SU-DHL-6 (cell line): ENCODE measurements at regions not wholly inside any gene's neighbourhood (a gene's known extent, or its start where the extent isn't known, plus 50 kb on each side); places are given as distances from the start of the nearest gene placed in this dataset.

ENCODE experiments used
- EZH2phosphoT487 ChIP-seq: fragments of 200-600 bp; sonication (generic), shearing (Covaris generic); conservative IDR thresholded peaks from 2 replicates; pipeline ENCODE4 v1.6.1; 2018; ENCODE audit warnings: mild to moderate bottlenecking, antibody characterized with exemption, low read length, moderate library complexity, mixed read lengths
- TF ChIP-seq, protein P1 (sequence below): fragments of 200-600 bp; sonication (generic); IDR thresholded peaks from one replicate; pipeline ENCODE4 v1.5.1; 2017; ENCODE audit warnings: antibody characterized with exemption, mild to moderate bottlenecking, low read length, moderate library complexity; ENCODE audit not compliant: insufficient read depth, poor library complexity, severe bottlenecking

DNA sequence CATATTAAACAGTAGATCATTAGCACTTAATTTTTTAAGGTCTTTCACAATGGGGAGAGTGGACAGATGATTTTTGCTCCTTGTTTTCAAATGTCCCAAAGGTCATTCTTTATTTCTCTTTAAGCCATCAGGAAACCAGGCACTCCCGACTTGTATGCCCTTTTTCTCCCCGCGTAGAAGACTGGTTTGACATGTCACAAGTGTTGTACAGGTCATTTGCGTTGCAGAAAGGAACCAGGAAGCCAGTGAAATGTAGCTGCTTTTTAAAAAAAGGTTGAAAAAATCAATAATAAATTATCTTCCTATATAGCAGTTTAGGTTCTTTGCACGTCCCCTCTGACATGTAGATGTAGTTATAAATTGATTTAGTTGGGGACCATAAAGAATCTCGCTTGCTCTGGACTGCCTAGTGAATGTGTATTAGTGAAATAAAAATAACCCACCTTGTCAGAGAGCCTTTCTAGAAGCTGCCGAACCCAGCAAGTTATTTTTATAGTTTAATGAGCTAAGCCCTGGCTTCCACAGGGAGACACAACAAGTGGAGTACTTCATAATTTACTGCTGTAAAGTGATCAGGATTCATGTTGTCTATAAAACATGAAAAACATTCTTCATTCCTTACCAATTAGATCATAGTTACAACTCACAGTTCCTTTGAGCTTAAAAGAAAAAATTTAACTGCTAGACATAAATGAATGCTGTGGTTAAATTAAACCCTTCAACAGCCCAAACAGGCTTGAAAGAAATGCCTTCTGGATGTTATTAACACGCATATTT, 404.6 kb downstream of the CSNK1G3 start:
- TF ChIP-seq, protein P1, sequence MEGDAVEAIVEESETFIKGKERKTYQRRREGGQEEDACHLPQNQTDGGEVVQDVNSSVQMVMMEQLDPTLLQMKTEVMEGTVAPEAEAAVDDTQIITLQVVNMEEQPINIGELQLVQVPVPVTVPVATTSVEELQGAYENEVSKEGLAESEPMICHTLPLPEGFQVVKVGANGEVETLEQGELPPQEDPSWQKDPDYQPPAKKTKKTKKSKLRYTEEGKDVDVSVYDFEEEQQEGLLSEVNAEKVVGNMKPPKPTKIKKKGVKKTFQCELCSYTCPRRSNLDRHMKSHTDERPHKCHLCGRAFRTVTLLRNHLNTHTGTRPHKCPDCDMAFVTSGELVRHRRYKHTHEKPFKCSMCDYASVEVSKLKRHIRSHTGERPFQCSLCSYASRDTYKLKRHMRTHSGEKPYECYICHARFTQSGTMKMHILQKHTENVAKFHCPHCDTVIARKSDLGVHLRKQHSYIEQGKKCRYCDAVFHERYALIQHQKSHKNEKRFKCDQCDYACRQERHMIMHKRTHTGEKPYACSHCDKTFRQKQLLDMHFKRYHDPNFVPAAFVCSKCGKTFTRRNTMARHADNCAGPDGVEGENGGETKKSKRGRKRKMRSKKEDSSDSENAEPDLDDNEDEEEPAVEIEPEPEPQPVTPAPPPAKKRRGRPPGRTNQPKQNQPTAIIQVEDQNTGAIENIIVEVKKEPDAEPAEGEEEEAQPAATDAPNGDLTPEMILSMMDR = no peak
- TF ChIP-seq EZH2phosphoT487 = no peak
